ENCODE measurements at regions not wholly inside any gene's neighbourhood (a gene's known extent, or its start where the extent isn't known, plus 50 kb on each side); places are given as distances from the start of the nearest gene placed in this dataset.

- ATAC-seq (ENCODE audit: poor library complexity) (no peak), DNase-seq (no peak)
- H3K4me1 Mint-ChIP-seq (ENCODE audit: low read depth), result no peaks in the 10 kb centered on the region
- Histone ChIP-seq H3K4me3 (ENCODE audit: low read length) (no peak overlapping the region), H3K36me3 (ENCODE audit: insufficient read depth, low read length) (no peaks in the 10 kb centered on the region), H3K27me3 (ENCODE audit: control insufficient read depth in 1 of 2, insufficient read depth in 2 of 2, low read length in 2 of 2) (no peaks in the 10 kb centered on the region), H3K27ac (ENCODE audit: low read depth in 1 of 2, low read length in 2 of 2) (no peak overlapping the region), H3K4me1 (ENCODE audit: insufficient read depth, low read length) (no peaks in the 10 kb centered on the region), H3K9me3 (ENCODE audit: control insufficient read depth in 1 of 2, insufficient read depth in 1 of 2, low read length in 2 of 2) (peaks cover 0 to 7% of the 10 kb centered on the region in 2 experiments)
- intact Hi-C loops (cut with DNase I, micrococcal nuclease), result no loop called here
- H3K9me3 Mint-ChIP-seq, result peaks cover 13% of the 10 kb centered on the region
- H3K27ac Mint-ChIP-seq, result no peak overlapping the region
- no peaks in the 10 kb centered on the region for H3K36me3 Mint-ChIP-seq (ENCODE audit: low read depth)
- TF ChIP-seq, protein P1, sequence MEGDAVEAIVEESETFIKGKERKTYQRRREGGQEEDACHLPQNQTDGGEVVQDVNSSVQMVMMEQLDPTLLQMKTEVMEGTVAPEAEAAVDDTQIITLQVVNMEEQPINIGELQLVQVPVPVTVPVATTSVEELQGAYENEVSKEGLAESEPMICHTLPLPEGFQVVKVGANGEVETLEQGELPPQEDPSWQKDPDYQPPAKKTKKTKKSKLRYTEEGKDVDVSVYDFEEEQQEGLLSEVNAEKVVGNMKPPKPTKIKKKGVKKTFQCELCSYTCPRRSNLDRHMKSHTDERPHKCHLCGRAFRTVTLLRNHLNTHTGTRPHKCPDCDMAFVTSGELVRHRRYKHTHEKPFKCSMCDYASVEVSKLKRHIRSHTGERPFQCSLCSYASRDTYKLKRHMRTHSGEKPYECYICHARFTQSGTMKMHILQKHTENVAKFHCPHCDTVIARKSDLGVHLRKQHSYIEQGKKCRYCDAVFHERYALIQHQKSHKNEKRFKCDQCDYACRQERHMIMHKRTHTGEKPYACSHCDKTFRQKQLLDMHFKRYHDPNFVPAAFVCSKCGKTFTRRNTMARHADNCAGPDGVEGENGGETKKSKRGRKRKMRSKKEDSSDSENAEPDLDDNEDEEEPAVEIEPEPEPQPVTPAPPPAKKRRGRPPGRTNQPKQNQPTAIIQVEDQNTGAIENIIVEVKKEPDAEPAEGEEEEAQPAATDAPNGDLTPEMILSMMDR (IDR thresholded peaks at IDR 0.05), result no peak
- no peaks in the 10 kb centered on the region for H3K27me3 Mint-ChIP-seq
- no peak overlapping the region for H3K4me3 Mint-ChIP-seq
- POLR2A ChIA-PET, result no interaction called here
- CTCF ChIA-PET, result no interaction called here
Measured at GRCh38 chr2:16336916-16337315, 328.7 kb downstream of the CYRIA start.

- Histone ChIP-seq H3K27me3 (ENCODE audit: control insufficient read depth in 1 of 2, insufficient read depth in 2 of 2, low read length in 2 of 2) (no peaks in the 10 kb centered on the region), H3K27ac (ENCODE audit: low read depth in 1 of 2, low read length in 2 of 2) (no peak overlapping the region), H3K9me3 (ENCODE audit: control insufficient read depth in 1 of 2, insufficient read depth in 1 of 2, low read length in 2 of 2) (peaks cover 0 to 7% of the 10 kb centered on the region in 2 experiments), H3K4me1 (ENCODE audit: insufficient read depth, low read length) (no peaks in the 10 kb centered on the region), H3K4me3 (ENCODE audit: low read length) (no peak overlapping the region), H3K36me3 (ENCODE audit: insufficient read depth, low read length) (no peaks in the 10 kb centered on the region)
- Mint-ChIP-seq H3K4me1 (ENCODE audit: low read depth) (no peaks in the 10 kb centered on the region), H3K36me3 (ENCODE audit: low read depth) (no peaks in the 10 kb centered on the region), H3K9me3 (peaks cover 13% of the 10 kb centered on the region), H3K27ac (no peak overlapping the region), H3K27me3 (no peaks in the 10 kb centered on the region), H3K4me3 (no peak overlapping the region)
- intact Hi-C loops (cut with DNase I, micrococcal nuclease), result no loop called here
- TF ChIP-seq, protein P1 (IDR thresholded peaks at IDR 0.05), result no peak
- CTCF ChIA-PET, result interaction anchor here (0.6 kb wide), 1 partner anchor 232 kb away, joined by 3 read pairs; no protein-coding TSS in a partner anchor
- ATAC-seq (ENCODE audit: poor library complexity), result no peak
- POLR2A ChIA-PET, result no interaction called here
- no peak for DNase-seq
Measured at GRCh38 chr2:16336491-16336890, 329.1 kb downstream of the CYRIA start.

GRCh38 chr2:16335947-16336346 is 329.7 kb downstream of the CYRIA start:
- Mint-ChIP-seq H3K4me1 (ENCODE audit: low read depth) (no peaks in the 10 kb centered on the region), H3K9me3 (peaks cover 13% of the 10 kb centered on the region), H3K27me3 (no peaks in the 10 kb centered on the region), H3K36me3 (ENCODE audit: low read depth) (no peaks in the 10 kb centered on the region), H3K4me3 (no peak overlapping the region), H3K27ac (no peak overlapping the region)
- no peaks in the 10 kb centered on the region for H3K36me3 ChIP-seq (ENCODE audit: insufficient read depth, low read length)
- ATAC-seq (ENCODE audit: poor library complexity) (no peak), DNase-seq (no peak)
- H3K9me3 ChIP-seq (ENCODE audit: control insufficient read depth in 1 of 2, insufficient read depth in 1 of 2, low read length in 2 of 2), result peaks cover 0 to 7% of the 10 kb centered on the region in 2 experiments
- H3K27me3 ChIP-seq (ENCODE audit: control insufficient read depth in 1 of 2, insufficient read depth in 2 of 2, low read length in 2 of 2), result no peaks in the 10 kb centered on the region
- H3K4me3 ChIP-seq (ENCODE audit: low read length), result no peak overlapping the region
- intact Hi-C loops (cut with DNase I, micrococcal nuclease), result no loop called here
- TF ChIP-seq, protein P1 (IDR thresholded peaks at IDR 0.05), result no peak
- POLR2A ChIA-PET, result no interaction called here
- H3K4me1 ChIP-seq (ENCODE audit: insufficient read depth, low read length), result no peaks in the 10 kb centered on the region
- no peak overlapping the region for H3K27ac ChIP-seq (ENCODE audit: low read depth in 1 of 2, low read length in 2 of 2)
- CTCF ChIA-PET, result interaction anchor here (0.6 kb wide), 1 partner anchor 232 kb away, joined by 3 read pairs; no protein-coding TSS in a partner anchor
